ENCODE measurements at regions not wholly inside any gene's neighbourhood (a gene's known extent, or its start where the extent isn't known, plus 50 kb on each side); places are given as distances from the start of the nearest gene placed in this dataset.
"Not testable (repeated sequence)": the region's sequence is repeated elsewhere in the genome, so short reads cannot be mapped to it uniquely, and the experiment has no call there.

- no peak overlapping the region for H3K27ac ChIP-seq
- no peaks in the 10 kb centered on the region for H3K36me3 ChIP-seq (ENCODE audit: insufficient read depth in 1 of 2, low read depth in 1 of 2)
- H3K27me3 ChIP-seq (ENCODE audit: insufficient read depth in 3 of 3, low read length in 2 of 3): no peaks in the 10 kb centered on the region
- DNase-seq: no peak
- no peaks in the 10 kb centered on the region for H3K4me1 ChIP-seq
- WGBS, 3 donors: 74 to 79% (median 78%) methylated on average over 4 of the region's 4 CpGs
- no peaks in the 10 kb centered on the region for H3K9me3 ChIP-seq
- intact Hi-C loops (cut with DNase I): no loop called here
- TF ChIP-seq, protein P1, sequence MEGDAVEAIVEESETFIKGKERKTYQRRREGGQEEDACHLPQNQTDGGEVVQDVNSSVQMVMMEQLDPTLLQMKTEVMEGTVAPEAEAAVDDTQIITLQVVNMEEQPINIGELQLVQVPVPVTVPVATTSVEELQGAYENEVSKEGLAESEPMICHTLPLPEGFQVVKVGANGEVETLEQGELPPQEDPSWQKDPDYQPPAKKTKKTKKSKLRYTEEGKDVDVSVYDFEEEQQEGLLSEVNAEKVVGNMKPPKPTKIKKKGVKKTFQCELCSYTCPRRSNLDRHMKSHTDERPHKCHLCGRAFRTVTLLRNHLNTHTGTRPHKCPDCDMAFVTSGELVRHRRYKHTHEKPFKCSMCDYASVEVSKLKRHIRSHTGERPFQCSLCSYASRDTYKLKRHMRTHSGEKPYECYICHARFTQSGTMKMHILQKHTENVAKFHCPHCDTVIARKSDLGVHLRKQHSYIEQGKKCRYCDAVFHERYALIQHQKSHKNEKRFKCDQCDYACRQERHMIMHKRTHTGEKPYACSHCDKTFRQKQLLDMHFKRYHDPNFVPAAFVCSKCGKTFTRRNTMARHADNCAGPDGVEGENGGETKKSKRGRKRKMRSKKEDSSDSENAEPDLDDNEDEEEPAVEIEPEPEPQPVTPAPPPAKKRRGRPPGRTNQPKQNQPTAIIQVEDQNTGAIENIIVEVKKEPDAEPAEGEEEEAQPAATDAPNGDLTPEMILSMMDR (IDR thresholded peaks at IDR 0.05): no peak
- no peak for ATAC-seq
- no peak overlapping the region for H3K4me3 ChIP-seq
These were observed 159.2 kb upstream of the SCN7A start for GRCh38 chr2:166653185-166653813.

- intact Hi-C loops (cut with DNase I): no loop called here
- no peaks in the 10 kb centered on the region for H3K27me3 ChIP-seq (ENCODE audit: insufficient read depth in 3 of 3, low read length in 2 of 3)
- TF ChIP-seq, protein P1 (IDR thresholded peaks at IDR 0.05): no peak
- ATAC-seq (no peak), DNase-seq (no peak)
- H3K4me1 ChIP-seq: no peaks in the 10 kb centered on the region
- no peak overlapping the region for H3K27ac ChIP-seq
- no peaks in the 10 kb centered on the region for H3K9me3 ChIP-seq
- H3K4me3 ChIP-seq: no peak overlapping the region
- H3K36me3 ChIP-seq (ENCODE audit: insufficient read depth in 1 of 2, low read depth in 1 of 2): no peaks in the 10 kb centered on the region
These were observed 157.9 kb upstream of the SCN7A start for GRCh38 chr2:166651991-166652390.

GRCh38 chr2:166651080-166651675 is 157.1 kb upstream of the SCN7A start:
- H3K4me1 ChIP-seq: no peaks in the 10 kb centered on the region
- no peak for DNase-seq
- no peak for ATAC-seq
- H3K4me3 ChIP-seq: no peak overlapping the region
- TF ChIP-seq, protein P1 (IDR thresholded peaks at IDR 0.05): no peak
- no peak overlapping the region for H3K27ac ChIP-seq
- H3K27me3 ChIP-seq (ENCODE audit: insufficient read depth in 3 of 3, low read length in 2 of 3): no peaks in the 10 kb centered on the region
- H3K9me3 ChIP-seq: no peaks in the 10 kb centered on the region
- intact Hi-C loops (cut with DNase I): no loop called here
- no peaks in the 10 kb centered on the region for H3K36me3 ChIP-seq (ENCODE audit: insufficient read depth in 1 of 2, low read depth in 1 of 2)
- WGBS, 3 donors: 19 to 21% (median 21%) methylated on average over 4 of the region's 4 CpGs

DNA sequence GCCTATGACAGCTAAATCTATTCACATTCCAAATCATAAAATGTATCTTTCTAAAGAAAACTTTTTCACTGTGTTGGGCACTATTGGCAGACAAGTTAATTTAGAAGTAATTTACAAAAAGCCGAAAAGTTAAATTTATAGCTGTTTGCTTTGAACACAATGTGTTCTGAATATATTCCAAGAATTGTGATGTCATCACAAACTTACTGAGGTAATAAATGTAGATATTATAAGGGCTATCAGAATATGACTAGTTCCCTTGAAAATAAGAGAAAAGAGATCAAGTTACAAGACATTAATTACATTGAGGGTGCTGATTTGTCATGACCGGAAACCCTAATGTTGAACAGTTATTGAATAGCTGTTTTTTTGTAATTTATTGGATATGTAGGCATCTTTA is 153.9 kb upstream of the SCN7A start:
- 63 to 66% (median 64%) methylated on average over 2 of the region's 2 CpGs for WGBS, 3 donors
- H3K4me1 ChIP-seq: no peaks in the 10 kb centered on the region
- H3K4me3 ChIP-seq: no peak overlapping the region
- intact Hi-C loops (cut with DNase I): no loop called here
- DNase-seq: no peak
- no peaks in the 10 kb centered on the region for H3K36me3 ChIP-seq (ENCODE audit: insufficient read depth in 1 of 2, low read depth in 1 of 2)
- no peaks in the 10 kb centered on the region for H3K9me3 ChIP-seq
- TF ChIP-seq, protein P1 (IDR thresholded peaks at IDR 0.05): no peak
- no peak overlapping the region for H3K27ac ChIP-seq
- no peak for ATAC-seq
- no peaks in the 10 kb centered on the region for H3K27me3 ChIP-seq (ENCODE audit: insufficient read depth in 3 of 3, low read length in 2 of 3)

DNA sequence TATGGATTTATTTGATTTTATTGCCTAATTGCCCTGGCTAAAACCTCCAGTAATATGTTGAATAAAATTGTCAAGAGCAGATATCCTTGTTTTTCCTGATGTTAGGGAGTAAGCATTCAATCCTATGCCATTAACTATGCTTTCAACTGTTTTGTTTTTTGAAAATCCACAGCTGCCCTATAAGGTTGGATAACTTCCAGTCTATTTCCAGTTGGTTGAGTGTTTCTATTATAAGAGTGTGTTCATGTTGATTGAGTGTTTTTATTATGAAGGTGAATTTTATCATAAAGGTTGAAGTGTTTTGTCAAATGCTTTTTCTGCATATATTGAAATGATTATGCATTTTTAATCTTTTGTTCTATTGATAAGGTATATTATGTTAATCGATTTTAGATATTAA is 149.9 kb upstream of the SCN7A start:
- Histone ChIP-seq H3K27ac (no peak overlapping the region), H3K36me3 (ENCODE audit: insufficient read depth in 1 of 2, low read depth in 1 of 2) (no peaks in the 10 kb centered on the region), H3K9me3 (no peaks in the 10 kb centered on the region), H3K4me3 (no peak overlapping the region), H3K4me1 (no peaks in the 10 kb centered on the region), H3K27me3 (ENCODE audit: insufficient read depth in 3 of 3, low read length in 2 of 3) (no peaks in the 10 kb centered on the region)
- TF ChIP-seq, protein P1 (IDR thresholded peaks at IDR 0.05): no peak
- DNase-seq (no peak), ATAC-seq (no peak)
- intact Hi-C loops (cut with DNase I): no loop called here
- WGBS, 3 donors: 89 to 100% (median 90%) methylated on average over 1 of the region's 1 CpG

- 76 to 84% (median 81%) methylated on average over 3 of the region's 3 CpGs for WGBS, 3 donors
- intact Hi-C loops (cut with DNase I); H3K4me1 ChIP-seq; H3K9me3 ChIP-seq; ATAC-seq; H3K27me3 ChIP-seq (ENCODE audit: insufficient read depth in 3 of 3, low read length in 2 of 3); H3K27ac ChIP-seq; H3K36me3 ChIP-seq (ENCODE audit: insufficient read depth in 1 of 2, low read depth in 1 of 2); DNase-seq; H3K4me3 ChIP-seq: not testable (repeated sequence)
These were observed 147.5 kb upstream of the SCN7A start for GRCh38 chr2:166641516-166641915.
